A673 (cell line): ENCODE measurements at regions not wholly inside any gene's neighbourhood (a gene's known extent, or its start where the extent isn't known, plus 50 kb on each side); places are given as distances from the start of the nearest gene placed in this dataset.

Experiments
- BruUV-seq: library from RNA; stranded (reverse); fragments of 400-500 nt; replicated peaks from 2 replicates; lab custom pipeline; 2021; lab: Mats Ljungman, UMichigan
- CTCF ChIA-PET: fragments of 300-600 bp; sonication (Branson Sonifier 250); formaldehyde crosslinking; loops from one replicate; lab custom pipeline; 2022; ENCODE audit warnings: antibody characterized with exemption; lab: Charles Lee
- POLR2A ChIA-PET: fragments of 300-600 bp; sonication (Branson Sonifier 250); formaldehyde crosslinking; loops from one replicate; lab custom pipeline; 2022; ENCODE audit warnings: antibody characterized with exemption; ENCODE audit not compliant: low non-redundant PET; lab: Charles Lee
- DNase-seq: peaks from one replicate; pipeline ENCODE4 v3.0.0-alpha.2; 2015; ENCODE audit warnings: low spot score
- H3K27ac ChIP-seq: fragments of 200-600 bp; sonication (generic); 2 replicates; pipeline ENCODE4 v1.5.1; 2016; ENCODE audit warnings: mixed run types, low read depth, mild to moderate bottlenecking, mixed read lengths, antibody characterized with exemption, low read length; ENCODE audit not compliant: poor library complexity, severe bottlenecking
- H3K27me3 ChIP-seq: fragments of 200-600 bp; sonication (generic); replicated peaks from 2 replicates; pipeline ENCODE4 v1.6.1; 2017; ENCODE audit warnings: mixed run types, low read depth, mild to moderate bottlenecking, mixed read lengths, antibody characterized with exemption, low read length; ENCODE audit not compliant: insufficient read depth, poor library complexity
- H3K36me3 ChIP-seq: fragments of 200-600 bp; sonication (generic); 2 replicates; pipeline ENCODE4 v1.6.1; 2016; ENCODE audit warnings: mixed run types, mild to moderate bottlenecking, mixed read lengths, antibody characterized with exemption, low read length; ENCODE audit not compliant: insufficient read depth, poor library complexity, severe bottlenecking
- H3K4me1 ChIP-seq: fragments of 200-600 bp; sonication (generic); 2 replicates; pipeline ENCODE4 v1.6.1; 2017; ENCODE audit warnings: mixed run types, mild to moderate bottlenecking, mixed read lengths, antibody characterized with exemption, low read length; ENCODE audit not compliant: insufficient read depth, poor library complexity, severe bottlenecking
- H3K4me3 ChIP-seq: fragments of 200-600 bp; sonication (generic); 2 replicates; pipeline ENCODE4 v1.5.1; 2016; ENCODE audit warnings: low read depth, mixed run types, mild to moderate bottlenecking, mixed read lengths, low read length; ENCODE audit not compliant: poor library complexity, severe bottlenecking
- H3K9me3 ChIP-seq: fragments of 200-600 bp; sonication (generic); 2 replicates; pipeline ENCODE4 v1.6.1; 2016; ENCODE audit warnings: mixed run types, low read depth, mild to moderate bottlenecking, mixed read lengths, antibody characterized with exemption, low read length; ENCODE audit not compliant: poor library complexity, severe bottlenecking
- CTCF ChIP-seq: fragments of 300-800, 200-600 bp; sonication (generic); conservative IDR thresholded peaks from 2 replicates; pipeline ENCODE4 v1.5.1; 2017; ENCODE audit warnings: low read depth, mild to moderate bottlenecking, antibody characterized with exemption, low read length, moderate library complexity, mixed read lengths
- EZH2 ChIP-seq: fragments of 200-600 bp; sonication (generic); IDR thresholded peaks from 2 replicates; pipeline ENCODE4 v1.6.1; 2017; ENCODE audit warnings: borderline replicate concordance, low read depth, mild to moderate bottlenecking, mixed read lengths, antibody characterized with exemption, low read length; ENCODE audit not compliant: poor library complexity, severe bottlenecking
- intact Hi-C: fragments of 100-400 bp; cut with micrococcal nuclease; formaldehyde crosslinking; loops from one replicate; pipeline ENCODE4 v1.10.0; 2022; ENCODE audit not compliant: unreplicated experiment

GRCh38 chr11:92702037-92702804 is 267.2 kb upstream of the MTNR1B start:
- no peak for TF ChIP-seq EZH2
- no peak for TF ChIP-seq CTCF
- no peaks in the 10 kb centered on the region for H3K9me3 ChIP-seq
- ChIA-PET POLR2A (no interaction called here), CTCF (no interaction called here)
- no peaks in the 10 kb centered on the region for H3K36me3 ChIP-seq
- H3K27me3 ChIP-seq = no peaks in the 10 kb centered on the region
- no peaks in the 10 kb centered on the region for H3K4me1 ChIP-seq
- H3K27ac ChIP-seq = no peak overlapping the region
- intact Hi-C loops = no loop called here
- H3K4me3 ChIP-seq = no peak overlapping the region
- no peak for DNase-seq
- BruUV-seq = no TSS peak

GRCh38 chr11:92702805-92703448 is 266.5 kb upstream of the MTNR1B start:
- H3K27ac ChIP-seq = no peak overlapping the region
- TF ChIP-seq CTCF = no peak
- no peak for TF ChIP-seq EZH2
- ChIA-PET POLR2A (no interaction called here), CTCF (no interaction called here)
- no peak overlapping the region for H3K4me3 ChIP-seq
- peaks cover 6% of the 10 kb centered on the region for H3K4me1 ChIP-seq
- no peaks in the 10 kb centered on the region for H3K36me3 ChIP-seq
- intact Hi-C loops = no loop called here
- BruUV-seq = no TSS peak
- DNase-seq = no peak
- H3K9me3 ChIP-seq = no peaks in the 10 kb centered on the region
- no peaks in the 10 kb centered on the region for H3K27me3 ChIP-seq

- Histone ChIP-seq H3K36me3 (no peaks in the 10 kb centered on the region), H3K27ac (no peak overlapping the region), H3K4me3 (no peak overlapping the region), H3K4me1 (peaks cover 9% of the 10 kb centered on the region), H3K9me3 (no peaks in the 10 kb centered on the region), H3K27me3 (no peaks in the 10 kb centered on the region)
- no peak for TF ChIP-seq EZH2
- no peak for TF ChIP-seq CTCF
- CTCF ChIA-PET = no interaction called here
- intact Hi-C loops = no loop called here
- POLR2A ChIA-PET = no interaction called here
- DNase-seq = no peak
- BruUV-seq = no TSS peak
These were observed 266.0 kb upstream of the MTNR1B start for GRCh38 chr11:92703449-92703830.
